ENCODE measurements at regions not wholly inside any gene's neighbourhood (a gene's known extent, or its start where the extent isn't known, plus 50 kb on each side); places are given as distances from the start of the nearest gene placed in this dataset.

- no peaks in the 10 kb centered on the region for H3K36me3 ChIP-seq (ENCODE audit: low read depth, low read length)
- intact Hi-C loops (cut with micrococcal nuclease), result no loop called here
- no peak for TF ChIP-seq EZH2phosphoT487 (IDR thresholded peaks at IDR 0.05; ENCODE audit: borderline replicate concordance, low read length)
- TF ChIP-seq CTCF (conservative IDR thresholded peaks at IDR 0.05; ENCODE audit: low read depth, low read length), result no peak
- no peak for TF ChIP-seq EZH2 (IDR thresholded peaks at IDR 0.05; ENCODE audit: low read length, unreplicated experiment)
- no peaks in the 10 kb centered on the region for H3K79me2 ChIP-seq (ENCODE audit: low read length)
- ChIA-PET CTCF (no interaction called here), POLR2A (ENCODE audit: unreplicated experiment) (no interaction called here)
- no peaks in the 10 kb centered on the region for H4K20me1 ChIP-seq (ENCODE audit: low read length)
- H3K9me3 ChIP-seq (ENCODE audit: low read length), result no peaks in the 10 kb centered on the region
- no peaks in the 10 kb centered on the region for H3K4me1 ChIP-seq (ENCODE audit: insufficient read depth, low read length)
- ATAC-seq (no peak), DNase-seq (no peak)
- no TSS peak for BruUV-seq (replicated peaks)
- no peak overlapping the region for H3K9ac ChIP-seq (ENCODE audit: low read length)
- no peaks in the 10 kb centered on the region for H3K9me2 ChIP-seq (replicated peaks; ENCODE audit: low read length)
- no peak overlapping the region for H3K27ac ChIP-seq (ENCODE audit: low read length)
- no peaks in the 10 kb centered on the region for H3F3A ChIP-seq (ENCODE audit: low read length, unreplicated experiment)
- H3K4me2 ChIP-seq (ENCODE audit: low read length), result no peak overlapping the region
- no peak overlapping the region for H3K4me3 ChIP-seq (ENCODE audit: low read length)
- H2AFZ ChIP-seq (ENCODE audit: low read length), result no peak overlapping the region
- H3K27me3 ChIP-seq (ENCODE audit: low read length), result no peaks in the 10 kb centered on the region
These were observed 234.6 kb upstream of the CDH7 start for GRCh38 chr18:65516209-65516608.

GRCh38 chr18:65498605-65499004, 252.2 kb upstream of the CDH7 start:
- H3F3A ChIP-seq (ENCODE audit: low read length, unreplicated experiment), result no peaks in the 10 kb centered on the region
- TF ChIP-seq EZH2phosphoT487 (IDR thresholded peaks at IDR 0.05; ENCODE audit: borderline replicate concordance, low read length), result no peak
- TF ChIP-seq CTCF (conservative IDR thresholded peaks at IDR 0.05; ENCODE audit: low read depth, low read length), result no peak
- no peak for TF ChIP-seq EZH2 (IDR thresholded peaks at IDR 0.05; ENCODE audit: low read length, unreplicated experiment)
- no peaks in the 10 kb centered on the region for H3K27me3 ChIP-seq (ENCODE audit: low read length)
- H3K9ac ChIP-seq (ENCODE audit: low read length), result no peak overlapping the region
- no peak overlapping the region for H3K4me2 ChIP-seq (ENCODE audit: low read length)
- ChIA-PET POLR2A (ENCODE audit: unreplicated experiment) (no interaction called here), CTCF (no interaction called here)
- H3K27ac ChIP-seq (ENCODE audit: low read length), result no peak overlapping the region
- H3K4me1 ChIP-seq (ENCODE audit: insufficient read depth, low read length), result no peaks in the 10 kb centered on the region
- no peak overlapping the region for H3K4me3 ChIP-seq (ENCODE audit: low read length)
- no TSS peak for BruUV-seq (replicated peaks)
- ATAC-seq (no peak), DNase-seq (no peak)
- H3K9me2 ChIP-seq (replicated peaks; ENCODE audit: low read length), result no peaks in the 10 kb centered on the region
- no peaks in the 10 kb centered on the region for H3K79me2 ChIP-seq (ENCODE audit: low read length)
- no peaks in the 10 kb centered on the region for H4K20me1 ChIP-seq (ENCODE audit: low read length)
- H3K36me3 ChIP-seq (ENCODE audit: low read depth, low read length), result no peaks in the 10 kb centered on the region
- H3K9me3 ChIP-seq (ENCODE audit: low read length), result no peaks in the 10 kb centered on the region
- intact Hi-C loops (cut with micrococcal nuclease), result no loop called here
- H2AFZ ChIP-seq (ENCODE audit: low read length), result no peak overlapping the region

- H3K4me1 ChIP-seq (ENCODE audit: insufficient read depth, low read length), result no peaks in the 10 kb centered on the region
- POLR2A ChIA-PET (ENCODE audit: unreplicated experiment), result no interaction called here
- H3K4me3 ChIP-seq (ENCODE audit: low read length), result no peak overlapping the region
- H3K9ac ChIP-seq (ENCODE audit: low read length), result no peak overlapping the region
- no peak overlapping the region for H2AFZ ChIP-seq (ENCODE audit: low read length)
- intact Hi-C loops (cut with micrococcal nuclease), result no loop called here
- H3K79me2 ChIP-seq (ENCODE audit: low read length), result no peaks in the 10 kb centered on the region
- H3K27me3 ChIP-seq (ENCODE audit: low read length), result no peaks in the 10 kb centered on the region
- DNase-seq, result no peak
- H3K9me2 ChIP-seq (replicated peaks; ENCODE audit: low read length), result no peaks in the 10 kb centered on the region
- H3K27ac ChIP-seq (ENCODE audit: low read length), result no peak overlapping the region
- CTCF ChIA-PET, result interaction anchor here (0.5 kb wide), 1 partner anchor 255 kb away, joined by 3 read pairs; no protein-coding TSS in a partner anchor
- no peaks in the 10 kb centered on the region for H3K36me3 ChIP-seq (ENCODE audit: low read depth, low read length)
- H3F3A ChIP-seq (ENCODE audit: low read length, unreplicated experiment), result no peaks in the 10 kb centered on the region
- no peaks in the 10 kb centered on the region for H3K9me3 ChIP-seq (ENCODE audit: low read length)
- no TSS peak for BruUV-seq (replicated peaks)
- ATAC-seq, result no peak
- no peak for TF ChIP-seq EZH2 (IDR thresholded peaks at IDR 0.05; ENCODE audit: low read length, unreplicated experiment)
- no peak for TF ChIP-seq CTCF (conservative IDR thresholded peaks at IDR 0.05; ENCODE audit: low read depth, low read length)
- TF ChIP-seq EZH2phosphoT487 (IDR thresholded peaks at IDR 0.05; ENCODE audit: borderline replicate concordance, low read length), result no peak
- H4K20me1 ChIP-seq (ENCODE audit: low read length), result no peaks in the 10 kb centered on the region
- H3K4me2 ChIP-seq (ENCODE audit: low read length), result no peak overlapping the region
These were observed 263.2 kb upstream of the CDH7 start for GRCh38 chr18:65487569-65487968.

Data from PC-3 (cell line).